ENCODE measurements at regions not wholly inside any gene's neighbourhood (a gene's known extent, or its start where the extent isn't known, plus 50 kb on each side); places are given as distances from the start of the nearest gene placed in this dataset.

DNA sequence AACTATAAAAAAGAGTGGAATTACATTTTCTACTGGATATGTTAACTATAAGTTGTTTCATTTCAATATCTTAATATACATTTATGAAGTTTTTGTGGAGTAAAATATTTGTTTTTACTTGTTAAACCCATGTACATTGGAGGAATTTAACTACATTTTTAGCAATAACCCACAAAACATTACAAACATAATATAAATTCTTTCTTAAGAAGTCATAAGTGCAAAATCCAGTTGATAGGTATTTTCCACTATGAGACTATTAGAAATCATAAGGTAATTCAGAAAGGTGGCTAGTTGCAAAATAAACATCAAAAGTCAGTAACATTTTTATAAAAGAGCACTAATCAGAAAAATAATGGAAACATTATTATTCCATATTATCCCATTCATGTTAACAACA lies 73.9 kb upstream of the RRP15 start:
- H3K4ac ChIP-seq (ENCODE audit: low read depth, low read length) = no peak overlapping the region
- no peak overlapping the region for H2BK12ac ChIP-seq (ENCODE audit: insufficient read length, low read depth, low read length)
- peaks cover 5 to 7% of the 10 kb centered on the region in 2 experiments; a peak in 2 of 4 replicates for H3K4me1 Mint-ChIP-seq
- no peaks in the 10 kb centered on the region for H3K9me3 Mint-ChIP-seq
- H3K27me3 Mint-ChIP-seq (ENCODE audit: low read depth) = peaks cover 4% of the 10 kb centered on the region
- no peak overlapping the region for H2BK5ac ChIP-seq (ENCODE audit: insufficient read length, low read length)
- DNase-seq = no peak
- no peak overlapping the region for H3K14ac ChIP-seq (ENCODE audit: insufficient read depth, low read length)
- H4K20me1 ChIP-seq (ENCODE audit: control insufficient read depth, insufficient read depth, insufficient read length) = no peaks in the 10 kb centered on the region
- no peak overlapping the region for H2BK15ac ChIP-seq (ENCODE audit: low read depth, low read length)
- no peak overlapping the region for H4K8ac ChIP-seq (replicated peaks; ENCODE audit: insufficient read length, low read depth, low read length)
- no peak overlapping the region for H4K5ac ChIP-seq (ENCODE audit: insufficient read length, low read depth, low read length)
- no peak overlapping the region for H3K9ac ChIP-seq (ENCODE audit: extremely low read depth, insufficient read length, low read length)
- no peaks in the 10 kb centered on the region for H3K23me2 ChIP-seq (ENCODE audit: insufficient read length, low read depth, low read length, poor library complexity, severe bottlenecking)
- H3K4me3 Mint-ChIP-seq = no peak overlapping the region
- H3K4me1 ChIP-seq (ENCODE audit: insufficient read depth, low read length) = no peaks in the 10 kb centered on the region
- no peaks in the 10 kb centered on the region for H3K27me3 ChIP-seq (ENCODE audit: insufficient read depth, low read length)
- H3K27ac ChIP-seq (ENCODE audit: insufficient read length, low read depth, low read length) = no peak overlapping the region
- no peak overlapping the region for H3K23ac ChIP-seq (ENCODE audit: insufficient read length, low read depth, low read length)
- no peak overlapping the region for H3K27ac Mint-ChIP-seq
- no peaks in the 10 kb centered on the region for H3K79me2 ChIP-seq (ENCODE audit: insufficient read depth, low read length)
- no peak overlapping the region for H2AK5ac ChIP-seq (ENCODE audit: insufficient read length, low read length)
- H3K56ac ChIP-seq (ENCODE audit: insufficient read length, low read depth, low read length) = no peak overlapping the region
- no peak overlapping the region for H2AFZ ChIP-seq (ENCODE audit: low read length)
- no peak overlapping the region for H3K4me2 ChIP-seq (ENCODE audit: insufficient read depth, insufficient read length, low read length)
- no peaks in the 10 kb centered on the region for H3K9me3 ChIP-seq (ENCODE audit: control insufficient read depth, low read depth, low read length)
- H2BK120ac ChIP-seq (ENCODE audit: low read depth, low read length, poor library complexity, severe bottlenecking) = no peak overlapping the region
- H4K91ac ChIP-seq (ENCODE audit: insufficient read length, low read depth, low read length) = no peak overlapping the region
- H2BK20ac ChIP-seq (ENCODE audit: low read depth, low read length, poor library complexity, severe bottlenecking) = no peak overlapping the region
- H3K18ac ChIP-seq (ENCODE audit: insufficient read length, low read depth, low read length) = no peak overlapping the region
- H3K36me3 Mint-ChIP-seq (ENCODE audit: insufficient read depth in 1 of 3, low read depth in 3 of 3) = no peaks in the 10 kb centered on the region
- H3T11ph ChIP-seq (ENCODE audit: low read length) = no peak overlapping the region
- TF ChIP-seq, protein P1, sequence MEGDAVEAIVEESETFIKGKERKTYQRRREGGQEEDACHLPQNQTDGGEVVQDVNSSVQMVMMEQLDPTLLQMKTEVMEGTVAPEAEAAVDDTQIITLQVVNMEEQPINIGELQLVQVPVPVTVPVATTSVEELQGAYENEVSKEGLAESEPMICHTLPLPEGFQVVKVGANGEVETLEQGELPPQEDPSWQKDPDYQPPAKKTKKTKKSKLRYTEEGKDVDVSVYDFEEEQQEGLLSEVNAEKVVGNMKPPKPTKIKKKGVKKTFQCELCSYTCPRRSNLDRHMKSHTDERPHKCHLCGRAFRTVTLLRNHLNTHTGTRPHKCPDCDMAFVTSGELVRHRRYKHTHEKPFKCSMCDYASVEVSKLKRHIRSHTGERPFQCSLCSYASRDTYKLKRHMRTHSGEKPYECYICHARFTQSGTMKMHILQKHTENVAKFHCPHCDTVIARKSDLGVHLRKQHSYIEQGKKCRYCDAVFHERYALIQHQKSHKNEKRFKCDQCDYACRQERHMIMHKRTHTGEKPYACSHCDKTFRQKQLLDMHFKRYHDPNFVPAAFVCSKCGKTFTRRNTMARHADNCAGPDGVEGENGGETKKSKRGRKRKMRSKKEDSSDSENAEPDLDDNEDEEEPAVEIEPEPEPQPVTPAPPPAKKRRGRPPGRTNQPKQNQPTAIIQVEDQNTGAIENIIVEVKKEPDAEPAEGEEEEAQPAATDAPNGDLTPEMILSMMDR (conservative IDR thresholded peaks at IDR 0.05) = no peak
- no peaks in the 10 kb centered on the region for H3K79me1 ChIP-seq (ENCODE audit: insufficient read depth, low read depth, low read length, poor library complexity, severe bottlenecking)

All from H9 (cell line).